GM19438 (cell line): ENCODE measurements at regions not wholly inside any gene's neighbourhood (a gene's known extent, or its start where the extent isn't known, plus 50 kb on each side); places are given as distances from the start of the nearest gene placed in this dataset.
"Not testable (repeated sequence)": the region's sequence is repeated elsewhere in the genome, so short reads cannot be mapped to it uniquely, and the experiment has no call there.

Experiments used
- ATAC-seq: cut with Tn5 transposase; IDR thresholded peaks from one replicate; pipeline ENCODE4 v1.9.1; 2021; ENCODE audit warnings: low read depth; ENCODE audit not compliant: unreplicated experiment

- ATAC-seq: no peak
Observed at GRCh38 chr4:112083587-112084347, 61.5 kb upstream of the FAM241A start.

GRCh38 chr4:112085156-112086035, 59.9 kb upstream of the FAM241A start:
- ATAC-seq: no peak

GRCh38 chr4:112086036-112086434, 59.2 kb upstream of the FAM241A start:
- ATAC-seq: no peak

GRCh38 chr4:112086661-112087060, 58.6 kb upstream of the FAM241A start:
- ATAC-seq: not testable (repeated sequence)

GRCh38 chr4:112092330-112092729, 52.9 kb upstream of the FAM241A start:
- not testable (repeated sequence) for ATAC-seq

GRCh38 chr4:112093636-112094202, 51.5 kb upstream of the FAM241A start:
- ATAC-seq: no peak

- no peak for ATAC-seq
Observed at GRCh38 chr4:112094330-112094729, 50.9 kb upstream of the FAM241A start.
